ENCODE measurements at regions not wholly inside any gene's neighbourhood (a gene's known extent, or its start where the extent isn't known, plus 50 kb on each side); places are given as distances from the start of the nearest gene placed in this dataset.

- in situ Hi-C loops (cut with MboI; ENCODE audit: low sequenced_read_pairs), result no loop called here
Observed at GRCh38 chr11:37407461-37407860, 809.4 kb upstream of the RAG2 start.

GRCh38 chr11:37406651-37407050 is 808.6 kb upstream of the RAG2 start:
- in situ Hi-C loops (cut with MboI; ENCODE audit: low sequenced_read_pairs), result no loop called here

- in situ Hi-C loops (cut with MboI; ENCODE audit: low sequenced_read_pairs), result no loop called here
Observed at GRCh38 chr11:37404231-37404630, 806.2 kb upstream of the RAG2 start.

- in situ Hi-C loops (cut with MboI; ENCODE audit: low sequenced_read_pairs), result no loop called here
Observed at GRCh38 chr11:37402663-37403062, 804.6 kb upstream of the RAG2 start.

GRCh38 chr11:37394236-37394870 is 796.3 kb upstream of the RAG2 start:
- in situ Hi-C loops (cut with MboI; ENCODE audit: low sequenced_read_pairs), result no loop called here

GRCh38 chr11:37391615-37392014 is 793.6 kb upstream of the RAG2 start:
- in situ Hi-C loops (cut with MboI; ENCODE audit: low sequenced_read_pairs), result no loop called here

GRCh38 chr11:37390576-37391083 is 792.6 kb upstream of the RAG2 start:
- in situ Hi-C loops (cut with MboI; ENCODE audit: low sequenced_read_pairs), result no loop called here

- in situ Hi-C loops (cut with MboI; ENCODE audit: low sequenced_read_pairs), result no loop called here
Observed at GRCh38 chr11:37378958-37379357, 780.9 kb upstream of the RAG2 start.

- in situ Hi-C loops (cut with MboI; ENCODE audit: low sequenced_read_pairs), result no loop called here
Observed at GRCh38 chr11:37372667-37373066, 774.6 kb upstream of the RAG2 start.

- in situ Hi-C loops (cut with MboI; ENCODE audit: low sequenced_read_pairs), result no loop called here
Observed at GRCh38 chr11:37371346-37371970, 773.4 kb upstream of the RAG2 start.

GRCh38 chr11:37370817-37371216 is 772.8 kb upstream of the RAG2 start:
- in situ Hi-C loops (cut with MboI; ENCODE audit: low sequenced_read_pairs), result no loop called here

- in situ Hi-C loops (cut with MboI; ENCODE audit: low sequenced_read_pairs), result no loop called here
Observed at GRCh38 chr11:37364246-37364839, 766.3 kb upstream of the RAG2 start.

- in situ Hi-C loops (cut with MboI; ENCODE audit: low sequenced_read_pairs), result no loop called here
Observed at GRCh38 chr11:37353192-37353591, 755.2 kb upstream of the RAG2 start.

- in situ Hi-C loops (cut with MboI; ENCODE audit: low sequenced_read_pairs), result no loop called here
Observed at GRCh38 chr11:37352485-37352884, 754.4 kb upstream of the RAG2 start.

- in situ Hi-C loops (cut with MboI; ENCODE audit: low sequenced_read_pairs), result no loop called here
Observed at GRCh38 chr11:37343290-37343689, 745.3 kb upstream of the RAG2 start.

- in situ Hi-C loops (cut with MboI; ENCODE audit: low sequenced_read_pairs), result no loop called here
Observed at GRCh38 chr11:37336401-37336800, 738.4 kb upstream of the RAG2 start.

GRCh38 chr11:37333345-37333744 is 735.3 kb upstream of the RAG2 start:
- in situ Hi-C loops (cut with MboI; ENCODE audit: low sequenced_read_pairs), result no loop called here

GRCh38 chr11:37323843-37324242 is 725.8 kb upstream of the RAG2 start:
- in situ Hi-C loops (cut with MboI; ENCODE audit: low sequenced_read_pairs), result no loop called here

GRCh38 chr11:37322333-37323194 is 724.5 kb upstream of the RAG2 start:
- in situ Hi-C loops (cut with MboI; ENCODE audit: low sequenced_read_pairs), result no loop called here

- in situ Hi-C loops (cut with MboI; ENCODE audit: low sequenced_read_pairs), result no loop called here
Observed at GRCh38 chr11:37320921-37321320, 722.9 kb upstream of the RAG2 start.

GRCh38 chr11:37317803-37318202 is 719.8 kb upstream of the RAG2 start:
- in situ Hi-C loops (cut with MboI; ENCODE audit: low sequenced_read_pairs), result no loop called here

Measured in HL-60/S4 treated with phorbol 12-myristate 13-acetate at 8.2 ng/mL for 4 days and 3 days (cell line).